RKO (cell line): ENCODE measurements at regions not wholly inside any gene's neighbourhood (a gene's known extent, or its start where the extent isn't known, plus 50 kb on each side); places are given as distances from the start of the nearest gene placed in this dataset.
"Not testable (repeated sequence)": the region's sequence is repeated elsewhere in the genome, so short reads cannot be mapped to it uniquely, and the experiment has no call there.

ENCODE experiments used
- DNase-seq: peaks from one replicate; pipeline ENCODE4 v3.0.0-alpha.2; 2016; ENCODE audit warnings: low spot score

DNA sequence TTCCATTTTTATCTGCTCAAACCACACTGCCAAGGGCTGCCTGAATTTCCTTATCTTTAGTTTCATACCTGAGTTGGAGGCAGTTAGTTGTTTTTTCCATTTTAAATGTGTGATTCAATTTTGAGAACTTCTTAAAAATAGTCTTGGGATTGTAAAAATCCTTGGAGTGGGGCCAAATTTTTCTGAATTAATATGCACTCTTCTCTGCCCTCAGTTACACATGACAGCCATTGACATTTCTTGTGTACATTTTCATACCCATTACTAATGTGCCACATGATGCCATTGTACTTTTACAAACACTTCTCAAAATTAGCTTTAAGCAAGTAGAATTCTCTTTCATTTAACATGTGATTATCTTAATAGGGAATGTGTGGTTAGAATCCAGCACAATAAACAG is 141.7 kb downstream of the C3orf38 start:
- DNase-seq: no peak

DNA sequence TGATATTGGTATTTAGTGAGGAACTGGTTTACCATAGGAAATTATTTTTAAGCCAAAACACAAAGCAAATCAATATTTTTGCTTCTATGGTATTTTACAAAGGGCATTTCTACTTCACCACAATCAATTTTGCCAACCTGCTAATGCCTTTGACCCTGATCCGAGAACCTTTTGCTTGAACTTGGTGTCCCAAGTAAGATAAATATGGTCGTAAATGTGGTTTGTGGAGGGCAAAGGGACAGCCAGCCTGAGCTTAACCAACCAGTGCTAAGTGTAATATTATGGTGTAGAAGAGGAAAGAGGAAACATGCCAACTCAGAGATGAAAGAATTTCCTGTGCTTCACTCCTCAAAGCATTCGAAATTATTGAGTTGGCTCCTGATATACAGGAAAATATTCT is 148.4 kb downstream of the C3orf38 start:
- DNase-seq: no peak

DNA sequence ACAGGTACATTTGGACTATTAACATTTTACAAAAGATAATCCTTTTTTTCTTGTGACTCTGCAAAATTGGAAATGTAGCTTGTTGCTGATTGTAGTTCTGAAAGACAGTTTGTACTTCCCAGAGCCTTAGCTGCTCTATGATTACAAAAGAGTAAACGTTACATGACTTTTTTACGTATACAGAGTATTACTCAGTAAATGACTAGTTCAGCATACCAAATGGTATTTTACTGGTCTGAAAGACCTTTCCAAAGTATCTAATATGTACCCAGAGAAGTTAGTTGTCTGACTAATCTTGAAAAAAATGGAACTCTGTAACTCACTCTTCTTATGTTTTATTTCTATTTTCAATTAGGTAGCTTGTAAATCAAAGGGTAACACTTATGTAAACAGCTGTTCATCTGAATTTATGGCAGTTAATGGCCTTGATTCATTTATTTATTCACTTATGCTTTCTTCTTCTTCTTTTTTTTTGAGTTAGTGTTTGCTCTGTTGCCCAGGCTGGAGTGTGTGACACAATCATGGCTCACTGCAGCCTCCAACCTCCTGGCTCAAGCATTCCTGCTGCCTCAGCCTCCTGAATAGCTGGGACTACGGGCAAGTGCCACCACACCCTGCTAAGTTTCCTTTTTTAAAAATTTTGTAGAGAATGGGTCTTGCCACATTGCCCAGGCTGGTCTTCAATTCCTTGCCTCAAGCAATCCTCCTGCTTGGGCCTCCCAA is 151.7 kb downstream of the C3orf38 start:
- peak; percentile 4 for DNase-seq

DNA sequence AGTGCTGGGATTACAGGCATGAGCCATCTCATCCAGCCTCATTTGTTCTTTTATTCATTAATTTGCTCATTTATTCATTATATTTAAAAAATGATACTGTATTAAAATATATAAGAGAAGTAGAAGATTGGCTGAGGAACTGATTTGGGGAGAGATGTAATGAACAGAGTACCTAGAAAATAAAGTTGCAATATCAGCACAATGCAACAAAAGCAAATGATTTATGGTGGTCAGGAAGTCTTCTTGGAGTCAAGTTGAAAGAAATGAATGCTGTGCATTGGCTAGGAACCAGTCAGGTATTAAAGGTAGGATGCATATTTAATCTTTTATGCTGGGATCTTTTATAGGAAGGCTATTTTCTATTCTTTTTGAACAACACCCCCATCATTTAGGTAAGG is 152.2 kb downstream of the C3orf38 start:
- no peak for DNase-seq

DNA sequence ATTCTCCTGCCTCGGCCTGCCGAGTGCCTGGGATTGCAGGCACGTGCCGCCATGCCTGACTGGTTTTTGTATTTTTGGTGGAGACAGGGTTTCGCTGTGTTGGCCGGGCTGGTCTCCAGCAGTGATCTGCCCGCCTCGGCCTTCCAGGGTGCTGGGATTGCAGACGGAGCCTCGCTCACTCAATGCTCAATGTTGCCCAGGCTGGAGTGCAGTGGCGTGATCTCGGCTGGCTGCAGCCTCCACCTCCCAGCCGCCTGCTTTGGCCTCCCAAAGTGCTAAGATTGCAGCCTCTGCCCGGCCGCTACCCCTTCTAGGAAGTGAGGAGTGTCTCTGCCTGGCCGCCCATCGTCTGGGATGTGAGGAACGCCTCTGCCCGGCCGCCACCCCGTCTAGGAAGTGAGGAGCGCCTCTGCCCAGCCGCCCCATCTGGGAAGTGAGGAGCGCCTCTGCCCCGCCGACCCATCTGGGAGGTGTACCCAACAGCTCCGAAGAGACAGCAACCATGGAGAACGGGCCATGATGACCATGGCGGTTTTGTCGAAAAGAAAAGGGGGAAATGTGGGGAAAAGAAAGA is 153.7 kb downstream of the C3orf38 start:
- DNase-seq: not testable (repeated sequence)

DNA sequence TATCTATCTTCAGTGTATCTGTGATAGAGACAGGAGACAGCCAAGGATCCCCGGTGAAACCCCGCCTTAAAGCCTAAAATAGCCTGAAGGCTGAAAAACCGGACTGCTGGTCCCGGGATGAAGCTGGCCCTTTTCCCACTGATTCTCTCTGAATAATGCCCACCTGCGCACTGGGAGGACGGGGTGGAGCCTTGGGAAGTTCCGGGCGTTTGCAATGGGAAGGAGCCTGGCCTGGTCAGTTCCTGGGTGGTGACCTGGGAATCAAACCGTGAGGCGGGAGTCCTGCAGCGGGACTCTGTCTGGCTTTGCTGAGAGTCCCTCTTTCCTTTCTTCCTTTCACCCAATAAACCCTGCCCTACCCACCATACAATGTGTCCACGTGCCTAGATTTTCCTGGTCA is 157.9 kb downstream of the C3orf38 start:
- DNase-seq: no peak

DNA sequence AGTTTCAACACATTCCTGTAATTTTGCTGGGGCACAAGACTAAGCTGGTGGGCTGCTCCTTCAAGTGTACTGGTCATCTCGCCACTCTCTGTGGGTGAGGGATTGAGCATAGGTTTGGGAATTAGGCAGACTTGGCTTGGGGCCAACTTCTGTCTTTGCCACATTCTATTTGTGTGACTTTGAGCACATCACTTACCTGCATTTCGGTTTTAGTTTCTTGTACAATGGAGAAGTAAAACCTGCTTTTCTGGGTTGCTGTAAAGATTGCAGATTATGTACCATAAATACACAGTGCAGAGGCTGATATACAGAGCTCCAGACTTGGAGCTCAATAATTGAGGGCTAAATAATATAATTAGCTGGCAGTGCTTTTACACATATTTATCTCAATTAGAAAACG is 162.1 kb downstream of the C3orf38 start:
- DNase-seq: no peak

DNA sequence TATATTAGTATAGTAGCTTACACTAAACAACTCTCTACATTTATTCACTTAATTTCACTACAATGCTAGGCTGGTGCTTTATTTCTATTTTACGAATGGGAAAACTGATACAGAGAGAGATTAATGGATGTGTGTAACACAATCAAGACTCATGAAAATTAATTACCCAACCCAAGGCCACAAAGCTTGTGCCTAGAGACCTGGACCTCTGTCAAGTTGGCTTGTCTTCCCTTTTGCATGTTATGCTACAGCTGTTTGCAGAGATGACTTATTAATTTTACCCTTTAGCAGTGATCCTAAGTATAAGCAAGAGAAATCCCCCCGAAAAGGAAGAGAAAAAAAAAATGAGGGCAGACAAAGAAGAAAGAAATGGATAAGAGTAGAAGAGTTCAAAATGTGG is 162.5 kb downstream of the C3orf38 start:
- no peak for DNase-seq

DNA sequence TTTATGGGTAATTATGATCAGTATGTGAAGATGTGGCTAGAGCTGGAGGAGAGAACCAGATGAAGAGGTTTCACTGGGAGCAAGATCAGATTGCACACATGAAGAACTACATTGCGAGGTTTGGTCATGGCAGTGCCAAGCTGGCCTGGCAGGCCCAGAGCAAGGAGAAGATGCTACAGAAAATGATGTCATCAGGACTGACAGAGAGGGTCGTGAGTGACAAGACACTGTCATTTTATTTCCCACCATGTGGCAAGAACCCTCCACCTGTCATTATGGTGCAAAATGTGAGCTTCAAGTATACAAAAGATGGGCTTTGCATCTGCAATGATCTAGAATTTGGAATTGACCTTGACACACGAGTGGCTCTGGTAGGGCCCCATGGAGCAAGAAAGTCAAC is 168.3 kb downstream of the C3orf38 start:
- DNase-seq: no peak

DNA sequence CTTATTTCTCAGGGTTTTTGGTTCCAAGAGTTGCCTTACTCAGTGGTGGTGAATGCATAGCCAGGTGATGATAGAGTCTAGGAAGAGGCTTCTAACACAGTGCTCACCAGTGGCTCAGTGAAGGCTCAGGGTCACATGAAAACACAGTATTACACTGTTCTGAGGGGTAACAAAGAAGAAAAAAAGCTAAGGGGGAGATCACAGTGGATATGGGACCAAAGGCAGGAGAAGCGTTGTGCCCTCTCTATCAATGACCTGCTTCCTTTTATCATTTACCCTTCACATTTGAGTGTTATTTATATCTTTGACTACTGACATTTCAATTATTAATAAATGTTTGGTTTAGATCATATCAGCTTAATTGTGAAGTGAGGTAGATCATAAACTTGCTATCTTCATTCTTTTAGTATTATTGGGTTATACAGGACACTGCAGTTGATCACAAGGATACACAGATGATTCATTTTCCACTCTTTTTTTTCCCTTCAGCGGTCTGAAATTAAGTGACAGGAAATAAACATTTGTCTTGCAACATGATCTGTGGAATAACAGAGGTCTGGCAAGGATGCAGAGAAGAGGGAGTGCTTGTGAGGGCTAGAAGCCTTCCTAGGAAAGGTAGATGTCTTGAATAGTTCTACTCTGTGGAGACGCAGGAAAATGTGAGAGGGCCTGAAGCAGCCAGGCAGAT is 171.7 kb downstream of the C3orf38 start:
- no peak for DNase-seq

DNA sequence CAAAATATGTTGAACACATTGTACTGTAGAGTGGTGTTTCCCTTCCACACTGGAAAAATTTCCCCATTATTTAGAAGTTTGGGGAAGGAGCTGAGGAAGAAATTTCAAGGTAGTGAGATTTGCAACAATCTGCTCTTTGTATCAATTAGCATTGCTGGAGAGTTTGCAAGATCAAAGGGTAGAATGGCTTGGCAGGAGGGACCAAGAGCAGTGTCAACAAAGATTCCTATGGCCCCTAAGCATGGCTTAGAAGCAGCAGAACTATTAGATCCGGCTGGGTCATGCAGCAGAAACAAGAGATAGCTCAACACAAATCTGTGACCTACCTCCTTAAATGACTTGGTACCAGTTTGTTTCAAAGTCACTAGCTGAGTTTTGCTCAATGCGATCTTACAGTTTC is 175.0 kb downstream of the C3orf38 start:
- no peak for DNase-seq

DNA sequence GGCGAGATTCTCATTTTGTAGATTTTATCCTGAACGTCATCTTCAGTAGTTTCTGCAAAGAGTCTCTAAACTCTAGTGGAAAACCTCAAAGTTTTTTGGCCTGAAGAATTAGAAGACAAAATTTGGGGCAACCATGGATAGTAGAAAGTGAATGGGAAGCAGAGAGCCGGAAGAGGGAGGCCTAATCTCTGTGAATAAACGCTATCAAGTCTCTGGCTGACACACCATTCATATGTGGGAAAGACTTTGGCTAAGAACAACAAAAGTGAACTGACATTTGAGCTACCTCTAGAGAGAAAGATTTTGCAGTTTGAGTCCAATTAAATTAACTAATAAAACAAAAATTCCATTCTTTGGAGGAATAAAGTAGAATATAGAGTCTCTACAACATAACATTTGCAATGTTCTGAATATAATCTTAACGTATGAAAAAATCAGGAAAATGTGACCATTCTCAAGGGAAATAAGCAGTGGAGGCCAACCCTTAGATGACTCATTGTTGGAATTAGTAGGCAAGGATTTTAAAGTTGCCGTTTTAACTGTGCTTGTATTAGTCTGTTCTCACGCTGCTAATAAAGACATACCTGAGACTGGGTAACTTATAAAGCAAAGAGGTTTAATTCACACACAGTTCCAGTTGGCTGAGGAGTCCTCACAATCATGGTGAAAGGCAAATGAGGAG is 184.6 kb downstream of the C3orf38 start:
- no peak for DNase-seq

DNA sequence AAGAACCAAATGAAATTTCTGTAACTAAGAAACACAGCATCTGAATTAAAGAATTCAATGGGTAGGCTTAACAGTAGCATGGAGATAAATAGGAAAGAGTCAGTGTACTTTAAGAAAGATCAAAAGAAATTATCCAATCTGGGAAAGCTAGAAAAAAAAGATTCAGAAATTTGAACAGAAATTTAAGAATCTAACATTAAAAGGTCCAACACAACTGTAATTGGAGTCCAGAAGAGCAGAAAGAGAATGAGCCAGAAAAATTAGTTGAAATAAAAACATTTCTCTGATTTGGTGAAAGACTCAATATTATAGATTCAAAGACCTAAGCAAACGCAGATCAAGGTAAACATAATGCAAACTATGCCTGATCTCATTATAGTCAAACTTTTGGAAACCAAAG is 187.1 kb downstream of the C3orf38 start:
- no peak for DNase-seq

DNA sequence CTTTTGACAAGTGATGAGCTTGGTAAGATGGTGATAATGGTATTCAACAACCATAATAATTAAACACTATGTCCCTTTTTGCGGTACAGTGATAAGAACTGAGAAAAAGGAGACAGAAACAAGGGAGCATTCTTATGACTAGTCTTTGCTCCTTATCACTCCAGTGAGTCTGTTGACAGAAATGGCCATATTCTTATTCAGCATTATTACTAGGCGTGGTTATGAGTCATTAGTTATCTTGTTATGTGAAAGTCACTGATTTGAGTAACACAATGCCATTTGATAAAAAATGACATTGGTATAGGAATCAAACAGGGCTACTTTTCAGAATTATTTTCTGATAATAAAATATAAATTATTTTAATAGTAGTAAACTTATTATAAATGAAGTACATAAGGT is 193.5 kb downstream of the C3orf38 start:
- DNase-seq: peak; percentile 14

DNA sequence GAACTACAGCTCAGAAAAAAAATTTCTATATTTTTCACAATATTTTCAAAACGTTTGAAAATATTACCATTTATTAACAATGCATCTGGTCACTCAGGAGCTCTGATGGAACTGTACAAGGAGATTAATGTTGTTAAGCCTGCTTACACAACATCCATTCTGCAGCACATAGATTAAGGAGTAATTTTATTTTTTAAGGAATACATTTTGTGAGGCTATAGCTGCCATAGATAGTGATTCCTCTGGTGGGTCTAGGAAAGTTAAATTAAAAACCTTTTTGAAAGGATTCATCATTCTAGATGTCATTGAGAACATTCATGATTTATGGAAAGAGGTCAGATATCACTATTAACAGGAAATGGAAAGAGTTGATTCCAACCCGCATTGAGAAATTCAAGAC is 196.9 kb downstream of the C3orf38 start:
- DNase-seq: no peak

DNA sequence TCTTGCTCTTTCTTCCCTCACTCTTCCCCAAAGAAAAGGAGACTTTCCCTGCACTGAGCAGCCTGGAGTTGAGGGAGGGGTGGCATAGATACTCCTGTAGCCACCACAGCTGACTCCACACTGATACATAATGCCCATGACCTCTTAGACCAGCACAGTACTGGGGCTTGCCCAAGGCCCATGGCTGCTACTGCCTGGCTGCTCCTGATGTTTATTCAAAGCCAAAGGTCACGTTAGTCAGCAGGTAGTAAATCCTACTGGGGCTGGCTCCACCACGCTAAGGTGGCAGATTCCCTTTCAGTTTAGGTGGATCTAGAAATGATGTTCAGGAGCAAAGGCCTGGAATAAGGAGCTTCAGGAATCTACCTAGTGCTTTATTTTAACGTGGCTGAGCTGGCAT is 212.7 kb downstream of the C3orf38 start:
- no peak for DNase-seq

DNA sequence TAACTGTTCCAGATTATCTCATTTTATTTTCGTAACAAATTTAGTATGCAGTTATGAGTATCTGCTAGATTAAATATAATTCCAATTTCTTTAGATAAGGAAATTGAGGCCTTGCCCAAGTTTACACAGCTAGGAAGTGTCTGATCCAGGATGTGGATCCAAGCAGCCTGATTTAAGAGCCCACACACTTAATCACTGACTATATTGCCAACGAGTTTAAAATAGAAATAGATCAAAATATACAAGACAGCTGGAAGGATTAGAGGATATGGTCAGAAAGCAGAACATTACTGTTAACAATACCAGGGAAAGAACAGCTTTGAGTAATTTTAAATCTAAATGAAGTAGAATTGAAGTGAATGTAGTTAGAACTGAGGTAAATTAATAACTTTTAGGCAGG is 215.2 kb downstream of the C3orf38 start:
- DNase-seq: no peak

DNA sequence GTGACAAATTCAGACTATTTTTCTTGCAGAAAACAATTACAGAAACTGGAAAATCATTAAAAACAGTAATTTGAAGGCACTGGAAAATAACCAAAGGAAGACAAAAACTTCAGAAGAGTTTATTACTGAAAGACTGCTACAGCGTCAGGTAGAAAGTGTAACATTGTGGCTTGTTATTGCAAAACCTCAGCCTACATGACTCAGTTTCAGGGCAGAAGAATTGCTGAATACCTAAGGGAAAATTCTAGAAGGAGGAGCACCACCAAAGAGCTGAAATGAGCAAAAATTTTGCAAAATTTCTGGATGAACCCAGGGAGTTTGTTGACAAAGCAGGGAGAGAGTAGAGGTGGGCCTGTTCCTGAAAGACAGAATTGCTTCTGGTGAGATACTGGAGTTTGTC is 219.6 kb downstream of the C3orf38 start:
- no peak for DNase-seq

DNA sequence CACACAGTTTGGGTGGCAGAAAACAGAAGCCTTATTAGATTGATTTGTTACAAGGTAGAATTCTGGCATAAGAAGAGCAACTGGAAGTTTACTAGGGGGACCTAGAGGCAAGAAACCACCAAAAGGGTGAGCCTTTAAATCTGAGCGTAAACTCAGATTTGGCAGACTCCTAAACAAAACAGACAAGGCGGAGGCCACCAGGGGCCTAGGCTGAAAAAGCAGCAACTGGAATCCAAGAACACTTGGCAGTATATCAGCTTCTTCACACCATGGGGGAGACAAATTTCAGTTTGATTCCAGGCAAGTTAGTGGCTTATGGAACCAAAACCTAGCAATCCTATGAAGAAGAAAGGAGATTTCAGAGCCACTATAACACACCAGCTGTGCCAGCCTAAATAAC is 220.0 kb downstream of the C3orf38 start:
- DNase-seq: no peak

DNA sequence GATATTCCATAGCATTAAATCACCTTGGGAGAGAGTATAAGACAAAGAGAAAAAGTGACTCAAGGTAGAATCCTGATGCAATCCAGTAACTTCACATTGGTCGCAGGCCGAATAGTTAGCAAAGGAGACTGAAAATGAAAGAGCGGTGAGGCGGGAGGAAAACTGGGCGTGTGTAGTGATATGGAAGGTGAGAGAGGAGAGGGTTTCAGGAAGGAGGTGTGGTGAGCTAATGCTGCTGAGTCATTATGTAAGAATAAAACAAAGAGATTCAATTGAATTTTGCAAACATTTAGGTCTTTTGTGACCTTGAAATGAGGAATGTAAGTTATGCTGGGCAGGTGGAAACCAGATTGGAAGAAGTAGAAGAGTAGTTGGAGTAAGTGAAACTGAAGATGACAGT is 235.3 kb downstream of the C3orf38 start:
- no peak for DNase-seq

DNA sequence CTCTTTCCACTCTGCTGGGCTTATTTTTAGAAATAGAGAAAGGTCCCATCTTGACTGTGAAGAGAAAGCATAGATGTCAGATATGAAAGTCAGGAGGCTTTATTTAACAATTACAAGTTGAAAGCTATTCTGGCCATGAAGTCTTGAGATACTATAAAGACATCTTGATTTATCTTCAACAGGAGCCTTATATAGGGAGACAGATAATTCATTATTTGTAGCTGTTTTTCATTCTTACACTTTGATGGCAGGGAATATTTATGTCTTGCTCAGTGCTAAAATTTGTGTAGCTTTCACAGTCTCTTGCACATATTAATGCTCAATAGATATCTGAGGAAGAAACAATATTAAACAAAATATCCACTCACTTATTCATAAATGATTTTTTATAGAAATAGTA is 248.8 kb downstream of the C3orf38 start:
- DNase-seq: no peak

DNA sequence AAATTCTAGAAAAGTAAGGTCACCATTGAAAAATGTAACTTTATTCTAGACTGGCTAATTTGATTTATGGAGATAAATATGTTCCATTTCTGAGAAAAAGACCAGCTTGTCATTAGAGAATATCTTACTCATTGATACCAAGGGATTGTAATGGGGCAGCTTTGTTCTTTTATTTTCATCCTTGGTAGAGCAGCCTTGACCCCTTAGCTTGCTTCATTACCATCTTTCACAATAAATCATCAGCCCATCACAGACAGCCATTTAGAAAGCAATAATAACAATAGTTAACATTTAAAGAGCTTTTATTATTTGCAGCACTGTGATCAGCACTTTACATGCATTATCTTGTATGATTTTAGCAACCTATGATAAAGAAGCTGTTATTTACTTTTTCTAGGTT is 253.6 kb downstream of the C3orf38 start:
- no peak for DNase-seq

DNA sequence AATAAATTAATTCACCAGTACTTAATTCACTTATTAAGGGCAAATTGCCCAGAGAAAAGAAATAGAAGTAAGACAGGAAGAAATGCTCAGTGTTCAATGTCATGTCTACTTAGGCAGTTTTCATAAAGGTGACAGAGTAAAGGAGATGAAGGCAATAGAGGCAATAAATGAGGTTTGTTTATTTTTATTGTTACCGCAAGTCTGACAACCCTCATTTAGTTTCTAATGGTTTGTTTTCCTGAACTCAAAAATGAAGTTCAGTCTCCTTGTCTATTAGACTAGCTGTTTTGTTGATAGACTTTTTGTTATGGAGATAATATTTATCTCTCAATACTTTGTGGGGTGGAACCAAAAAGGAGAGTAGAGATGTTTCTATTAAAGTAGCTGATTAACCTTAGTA is 258.3 kb downstream of the C3orf38 start:
- no peak for DNase-seq
